ENCODE measurements at regions not wholly inside any gene's neighbourhood (a gene's known extent, or its start where the extent isn't known, plus 50 kb on each side); places are given as distances from the start of the nearest gene placed in this dataset.

GRCh38 chr2:64808754-64809153 is 155.0 kb upstream of the SERTAD2 start:
- TF ChIP-seq CTCF (conservative IDR thresholded peaks at IDR 0.05; ENCODE audit: low read depth, low read length) (no peak), EZH2 (IDR thresholded peaks at IDR 0.05; ENCODE audit: borderline replicate concordance, low read depth, low read length, poor library complexity, severe bottlenecking) (no peak)

Measured in A673 (cell line).